ENCODE measurements at regions not wholly inside any gene's neighbourhood (a gene's known extent, or its start where the extent isn't known, plus 50 kb on each side); places are given as distances from the start of the nearest gene placed in this dataset.
"Not testable (repeated sequence)": the region's sequence is repeated elsewhere in the genome, so short reads cannot be mapped to it uniquely, and the experiment has no call there.

DNA sequence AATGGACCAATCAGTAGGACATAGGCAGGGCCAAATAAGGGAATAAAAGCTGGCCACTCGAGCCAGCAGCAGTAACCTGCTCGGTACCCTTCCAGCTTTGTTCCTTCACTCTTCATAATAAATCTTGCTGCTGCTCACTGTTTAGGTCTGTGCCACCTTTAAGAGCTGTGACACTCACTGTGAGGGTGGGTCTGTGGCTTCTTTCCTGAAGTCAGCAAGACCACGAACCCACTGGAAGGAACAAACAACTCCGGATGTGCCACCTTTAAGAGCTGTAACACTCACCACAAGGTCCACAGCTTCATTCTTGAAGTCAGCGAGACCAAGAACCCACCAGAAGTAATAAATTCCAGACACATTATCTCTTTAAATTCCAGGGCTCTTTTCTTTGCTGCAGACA is 1922.3 kb upstream of the PCDH20 start:
- DNase-seq, result no peak

DNA sequence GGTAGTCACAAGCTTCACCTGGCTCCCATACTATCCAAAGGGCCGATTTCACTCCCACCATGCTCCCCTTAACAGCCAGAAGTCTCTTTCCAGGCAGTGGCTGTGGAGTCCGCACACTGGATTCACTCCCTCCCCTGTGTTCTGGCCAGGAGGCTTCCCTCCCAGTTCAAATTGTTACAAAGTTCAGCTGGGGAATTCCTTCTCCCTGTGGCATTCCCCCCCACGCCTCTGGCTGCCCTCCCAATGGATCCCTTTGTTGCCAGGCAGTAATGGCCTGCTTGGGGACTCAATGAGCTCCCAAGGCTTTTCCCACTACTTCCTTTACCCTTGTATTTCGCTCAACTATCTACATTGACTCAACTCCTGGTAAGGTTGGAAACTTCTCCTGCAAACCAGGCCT is 1921.4 kb upstream of the PCDH20 start:
- no peak for DNase-seq

DNA sequence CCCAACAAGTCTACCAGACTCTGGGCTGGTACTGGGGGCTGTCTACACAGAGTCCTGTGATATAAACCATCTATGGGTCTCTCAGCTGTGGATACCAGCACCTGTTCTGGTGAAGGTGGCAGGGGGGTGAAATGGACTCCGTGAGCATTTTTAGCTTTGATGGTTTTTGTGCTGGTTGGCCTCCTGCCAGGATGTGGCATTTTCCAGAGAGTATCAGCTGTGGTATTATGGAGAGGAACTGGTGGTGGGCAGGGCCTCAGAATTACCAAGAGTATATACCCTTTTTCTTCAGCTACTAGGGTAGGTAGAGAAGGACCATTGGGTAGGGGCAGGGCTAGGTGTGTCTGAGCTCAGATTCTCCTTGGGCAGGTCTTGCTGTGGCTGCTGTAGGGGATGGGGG is 1920.9 kb upstream of the PCDH20 start:
- no peak for DNase-seq

DNA sequence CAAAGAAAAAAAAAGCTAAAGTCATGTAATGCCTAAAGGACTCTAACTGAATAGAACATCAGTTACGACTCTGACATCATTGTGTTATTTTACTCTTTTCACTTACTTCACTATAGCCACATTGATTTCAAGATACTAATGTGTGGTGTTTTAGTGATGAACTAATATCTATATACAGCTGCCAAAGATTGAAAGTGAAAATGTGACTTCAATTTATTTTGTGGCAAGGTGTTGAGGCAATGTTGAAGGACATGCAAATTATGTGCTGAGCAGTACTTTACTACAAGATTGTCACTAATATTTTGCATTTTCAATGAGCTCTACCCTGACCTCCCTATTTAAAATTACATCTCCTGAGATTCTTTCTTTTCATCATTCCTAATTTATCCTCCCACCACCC is 1911.9 kb upstream of the PCDH20 start:
- no peak for DNase-seq

DNA sequence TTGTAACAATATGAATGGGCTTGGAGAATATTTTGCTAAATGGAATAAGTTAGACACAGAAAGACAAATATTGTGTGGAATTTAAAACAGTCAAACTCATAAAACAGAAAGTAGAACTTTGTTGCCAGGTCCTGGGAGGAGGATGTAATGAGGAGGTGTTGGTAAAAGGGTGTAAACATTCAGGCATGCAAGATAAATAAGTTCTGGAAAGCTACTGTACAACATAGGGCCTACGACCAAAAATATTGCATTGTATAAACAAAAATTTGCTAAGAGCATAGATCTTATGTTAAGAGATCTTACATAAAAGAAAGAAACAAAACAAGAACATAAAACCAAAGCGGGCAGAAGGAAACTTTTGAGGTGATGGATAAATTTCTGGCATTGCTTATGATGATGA is 1907.8 kb upstream of the PCDH20 start:
- no peak for DNase-seq

DNA sequence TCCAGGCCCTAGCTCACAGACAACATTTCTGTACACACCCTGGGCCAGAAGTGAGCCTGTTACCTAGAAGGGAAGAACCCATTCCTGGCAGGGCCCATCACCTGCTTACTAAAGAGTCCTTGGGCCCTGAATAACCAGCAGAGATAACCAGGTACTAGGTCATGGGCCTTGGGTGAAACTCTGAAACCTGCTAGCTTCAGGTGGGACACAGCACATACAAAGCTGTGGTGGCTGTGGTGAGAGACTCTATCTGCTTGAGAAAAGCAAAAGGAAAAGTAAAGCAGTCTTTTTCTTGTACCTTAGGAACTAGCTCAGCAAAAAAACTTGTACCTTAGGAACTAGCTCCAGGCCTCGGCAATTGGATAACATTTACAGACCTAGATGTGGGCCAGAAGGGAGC is 1895.9 kb upstream of the PCDH20 start:
- DNase-seq, result no peak

DNA sequence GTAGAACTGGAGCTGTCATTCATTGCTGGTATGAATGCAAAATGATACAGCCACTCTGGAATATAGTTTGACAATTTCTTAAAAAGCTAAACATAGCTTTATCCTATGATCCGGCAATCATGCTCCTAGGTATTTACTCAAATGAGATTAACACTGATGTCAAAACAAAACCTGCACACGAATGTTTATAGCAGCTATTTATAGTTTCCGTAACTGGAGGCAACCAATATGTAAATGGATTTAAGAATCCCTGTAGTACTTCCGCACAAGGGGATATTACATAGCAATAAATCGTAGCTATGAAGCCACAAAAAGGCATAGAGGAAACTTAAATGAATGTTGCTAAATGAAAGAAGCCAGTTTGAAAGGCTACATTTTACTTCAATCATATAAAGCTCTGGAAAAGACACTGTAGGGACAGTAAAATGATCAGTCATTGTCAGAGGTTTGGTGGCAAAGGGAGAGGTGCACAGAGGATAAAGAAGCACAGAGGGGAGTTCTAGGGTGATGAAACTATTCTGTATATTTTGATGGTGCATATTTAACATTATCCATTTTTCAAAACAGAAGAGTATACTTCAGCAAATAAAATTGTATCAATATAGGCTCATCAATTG is 1893.0 kb upstream of the PCDH20 start:
- no peak for DNase-seq

DNA sequence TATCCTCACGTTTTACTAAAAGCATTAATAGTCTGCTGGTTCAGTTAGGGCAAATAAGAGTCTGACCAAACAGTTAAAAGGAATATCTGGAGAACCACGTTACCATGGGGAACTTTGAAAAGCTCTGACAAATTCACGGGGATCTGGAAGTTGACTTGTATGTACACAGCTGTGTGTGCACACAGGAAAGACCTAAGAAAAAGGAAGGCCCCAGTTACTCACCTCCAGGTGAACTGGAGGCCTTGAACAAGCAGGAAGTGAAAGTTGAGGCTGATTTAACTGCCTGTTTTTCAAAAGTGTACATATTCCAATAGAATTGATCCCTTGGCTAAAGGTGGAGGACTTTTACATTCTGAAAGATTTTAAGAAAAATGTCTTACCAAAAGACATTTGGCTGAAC is 1891.6 kb upstream of the PCDH20 start:
- no peak for DNase-seq

DNA sequence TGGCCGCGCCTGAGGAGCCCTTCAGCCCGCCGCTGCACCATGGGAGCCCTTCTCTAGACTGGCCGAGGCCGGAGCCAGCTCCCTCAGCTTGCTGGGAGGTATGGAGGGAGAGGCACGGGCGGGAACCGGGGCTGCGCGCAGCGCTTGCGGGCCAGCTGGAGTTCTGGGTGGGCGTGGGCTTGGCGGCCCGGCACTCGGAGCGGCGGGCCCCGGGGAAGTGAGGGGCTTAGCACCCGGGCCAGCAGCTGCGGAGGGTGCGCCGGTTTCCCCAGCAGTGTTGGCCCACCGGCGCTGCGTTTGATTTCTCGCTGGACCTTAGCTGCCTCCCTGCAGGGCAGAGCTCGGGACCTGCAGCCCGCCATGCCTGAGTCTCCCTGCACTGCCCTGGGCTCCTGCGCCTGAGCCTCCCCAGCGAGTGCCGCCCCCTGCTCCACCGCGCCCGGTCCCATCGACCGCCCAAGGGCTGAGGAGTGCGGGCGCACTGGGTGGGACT is 1890.0 kb upstream of the PCDH20 start:
- no peak for DNase-seq

DNA sequence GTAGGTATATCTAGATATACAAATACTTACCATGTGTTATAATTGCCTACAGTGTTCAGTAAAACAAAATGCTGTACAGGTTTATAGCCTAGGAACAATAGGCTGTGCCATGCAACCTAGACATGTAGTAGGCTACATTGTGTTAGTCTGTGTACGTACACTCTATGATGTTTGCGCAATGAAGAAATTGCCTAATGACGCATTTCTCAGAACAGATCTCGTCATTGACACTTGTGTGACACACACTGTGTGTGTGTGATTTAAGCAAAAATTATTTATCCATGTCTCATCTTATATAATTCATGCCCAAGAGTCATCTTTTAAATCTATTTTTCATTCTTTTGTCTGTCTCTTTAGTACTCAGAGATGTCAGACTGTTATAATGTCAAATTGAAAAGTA is 1888.8 kb upstream of the PCDH20 start:
- DNase-seq, result no peak

DNA sequence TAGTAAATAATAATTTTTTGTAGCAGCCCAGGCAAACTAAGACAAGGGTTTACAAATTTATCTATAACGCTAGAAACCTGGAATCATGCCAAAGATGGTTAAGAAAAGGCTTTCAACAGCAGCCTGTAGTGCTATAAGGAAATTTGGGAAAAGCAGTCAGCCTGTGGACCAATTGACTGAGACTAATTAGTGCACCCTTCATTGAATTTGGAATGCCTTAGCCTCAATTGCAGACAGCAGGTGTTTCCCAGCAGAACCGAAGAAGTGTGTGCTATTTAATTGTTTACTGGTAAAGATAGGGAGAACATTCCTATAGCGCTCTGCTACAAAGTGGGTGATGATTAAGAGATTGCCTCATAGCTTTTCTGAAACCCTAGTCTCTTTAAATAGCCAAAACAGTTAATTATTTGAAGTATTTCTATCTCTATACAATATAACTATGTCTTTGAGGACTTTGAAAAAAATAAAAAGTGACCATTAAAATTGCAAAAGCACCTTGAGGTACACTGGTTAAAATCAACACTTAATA is 1884.3 kb upstream of the PCDH20 start:
- no peak for DNase-seq

DNA sequence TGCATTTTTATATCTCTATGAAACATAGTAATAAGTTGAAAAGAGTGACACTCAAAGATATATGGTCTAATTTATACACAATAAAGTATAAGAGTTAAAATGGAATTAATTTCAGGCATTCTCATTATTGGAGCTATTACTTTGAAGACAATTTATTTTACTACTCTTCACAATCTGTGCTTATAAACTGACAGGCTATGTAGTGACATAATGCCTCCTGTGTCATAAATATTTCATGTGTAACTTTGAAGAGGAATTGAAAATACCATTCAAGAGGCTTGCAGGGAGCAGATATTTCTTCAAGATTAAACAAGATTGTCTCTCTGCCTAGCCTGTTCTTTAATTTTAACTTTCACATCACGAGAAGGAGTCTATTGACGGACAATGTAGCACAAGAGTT is 1881.5 kb upstream of the PCDH20 start:
- no peak for DNase-seq

DNA sequence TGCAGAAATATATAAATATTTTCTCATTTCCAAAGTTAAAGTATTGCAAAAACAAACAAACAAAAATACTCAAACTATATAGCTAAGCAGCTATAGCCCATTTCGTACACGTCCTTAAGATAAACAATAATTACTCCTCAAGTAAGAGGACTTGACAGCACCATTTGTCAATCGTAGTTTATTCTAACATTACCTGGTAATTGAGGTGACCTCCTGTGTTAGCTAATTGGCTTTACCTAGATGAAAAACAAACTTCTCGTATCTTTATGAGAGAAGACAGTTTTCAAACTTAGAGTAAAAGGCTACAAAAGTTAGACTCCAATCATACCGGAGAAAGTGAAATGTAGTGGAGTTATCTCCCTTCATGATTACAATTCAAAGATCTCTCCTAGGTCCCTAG is 1876.1 kb upstream of the PCDH20 start:
- DNase-seq, result no peak

DNA sequence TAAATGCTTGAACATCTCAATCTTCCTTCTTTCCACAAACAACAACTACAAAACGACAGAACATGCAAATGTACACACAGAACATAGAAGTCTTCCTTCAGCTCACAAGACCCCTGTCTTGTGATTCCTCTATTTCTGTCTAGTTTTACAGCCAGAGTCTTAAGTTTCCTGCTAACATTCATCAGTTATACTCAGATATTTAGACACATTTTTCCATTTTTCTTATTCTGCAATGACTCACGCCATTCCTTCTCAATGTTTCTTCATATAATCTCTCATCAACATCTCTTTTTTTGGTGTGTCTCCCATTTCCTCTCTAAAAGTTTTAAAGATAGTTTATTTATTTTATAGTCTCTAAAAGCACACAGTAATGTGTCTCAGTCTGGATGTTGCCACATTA is 1872.9 kb upstream of the PCDH20 start:
- DNase-seq, result peak; percentile 45

DNA sequence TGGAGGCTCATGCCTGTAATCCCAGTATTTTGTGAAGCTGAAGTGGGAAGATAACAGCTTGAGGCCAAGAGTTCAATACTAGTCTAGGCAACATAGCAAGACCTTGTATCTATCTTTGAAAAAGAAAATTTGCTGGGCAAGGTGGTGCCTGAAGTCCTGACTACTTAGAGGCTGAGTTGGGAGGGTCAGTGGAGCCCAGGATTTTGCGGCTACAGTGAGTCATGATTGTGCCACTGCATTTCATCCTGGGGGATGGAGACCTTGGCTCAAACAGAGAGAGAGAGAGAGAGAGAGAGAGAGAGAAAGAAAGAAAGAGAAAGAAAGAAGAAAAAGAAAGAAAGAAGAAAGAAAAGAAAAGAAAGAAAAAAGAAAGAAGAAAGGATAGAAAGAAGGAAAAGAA is 1872.3 kb upstream of the PCDH20 start:
- DNase-seq, result peak; percentile 47

DNA sequence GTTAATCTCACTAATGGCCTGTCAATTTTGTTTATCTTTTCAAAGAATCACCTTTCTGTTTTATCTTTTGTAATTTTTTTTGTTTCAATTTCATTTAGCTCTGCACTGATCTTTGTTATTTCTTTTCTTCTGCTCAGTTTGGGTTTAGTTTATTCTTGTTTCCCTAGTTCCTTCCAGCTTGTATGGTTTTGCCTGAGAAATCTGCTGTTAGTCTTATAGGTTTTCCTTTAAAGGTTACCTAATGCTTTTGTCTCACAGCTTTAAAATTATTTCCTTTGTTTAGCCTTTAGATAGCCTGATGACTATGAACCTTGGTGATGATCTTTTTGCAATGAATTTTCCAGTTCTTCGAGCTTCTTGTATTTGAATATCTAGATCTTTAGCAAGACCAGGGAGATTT is 1869.8 kb upstream of the PCDH20 start:
- no peak for DNase-seq

DNA sequence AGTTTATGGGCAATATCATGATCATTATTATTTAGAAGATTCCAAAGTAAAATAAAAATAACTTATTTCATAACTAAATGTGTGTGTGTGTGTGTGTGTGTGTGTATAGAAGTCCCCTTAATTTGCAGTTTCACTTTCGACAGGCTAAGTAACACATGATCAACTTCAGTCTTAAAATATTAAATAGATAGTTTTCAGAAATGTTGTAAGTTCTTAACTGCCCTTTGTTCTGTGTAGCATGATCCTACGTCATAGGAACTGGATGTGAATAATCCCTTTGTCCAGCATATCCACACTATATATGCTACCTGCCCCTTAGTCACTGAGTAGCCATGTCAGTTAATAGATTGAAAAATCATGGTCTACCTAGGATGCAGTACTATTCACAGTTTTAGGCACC is 1863.5 kb upstream of the PCDH20 start:
- DNase-seq, result no peak

DNA sequence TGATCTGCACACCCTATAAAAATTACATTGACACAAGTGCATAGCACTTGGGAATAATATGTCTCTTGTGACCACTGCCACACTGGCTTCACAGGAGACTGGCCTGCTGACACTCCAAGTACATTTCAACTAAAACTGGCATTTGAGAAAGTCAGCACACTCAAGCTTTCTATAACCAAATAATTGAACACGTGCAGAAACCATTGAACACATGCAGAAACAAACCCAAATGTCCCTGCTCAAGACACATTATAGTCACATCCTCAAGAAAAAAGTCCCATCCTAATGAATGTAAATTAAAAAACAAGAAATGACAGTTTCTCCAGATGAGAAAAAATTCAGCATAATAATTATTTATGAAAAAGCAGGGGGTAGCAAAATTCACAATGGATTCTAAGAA is 1859.1 kb upstream of the PCDH20 start:
- no peak for DNase-seq

DNA sequence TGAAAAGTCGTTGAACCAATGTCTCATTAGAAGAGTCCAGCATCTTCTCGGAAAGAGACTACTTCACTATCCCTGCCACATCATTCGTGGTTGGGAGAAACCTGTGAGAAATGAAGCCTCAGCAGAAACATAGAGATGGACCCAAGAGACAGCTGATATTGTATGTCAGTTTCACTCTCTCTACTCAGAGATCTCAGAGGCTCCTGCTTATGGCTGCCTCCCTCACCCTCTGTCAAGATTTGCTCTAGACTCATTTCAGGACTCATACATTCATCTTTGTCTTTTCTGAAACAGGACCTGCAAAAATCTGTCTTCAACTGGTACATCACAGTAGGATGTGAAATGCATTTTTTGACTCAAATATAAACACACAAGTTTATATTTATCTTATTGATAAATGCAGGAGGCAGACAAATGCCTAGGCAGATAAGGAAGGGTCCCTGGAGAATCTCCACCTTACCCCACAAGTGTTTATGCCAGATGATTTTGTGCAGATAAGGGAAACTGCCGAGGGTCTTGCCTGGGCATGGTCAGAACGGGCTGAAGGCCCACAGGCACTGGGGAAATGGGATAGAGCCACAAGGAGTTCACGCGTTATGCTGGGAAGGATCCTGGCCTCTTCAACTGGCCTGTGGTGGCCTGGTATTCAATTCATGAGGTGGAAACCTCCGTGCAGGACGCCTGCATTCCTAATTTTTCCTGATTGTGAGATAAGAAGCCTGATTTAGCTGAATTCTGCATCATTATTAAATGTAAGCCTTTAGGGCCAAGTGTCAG is 1834.0 kb upstream of the PCDH20 start:
- DNase-seq, result no peak

DNA sequence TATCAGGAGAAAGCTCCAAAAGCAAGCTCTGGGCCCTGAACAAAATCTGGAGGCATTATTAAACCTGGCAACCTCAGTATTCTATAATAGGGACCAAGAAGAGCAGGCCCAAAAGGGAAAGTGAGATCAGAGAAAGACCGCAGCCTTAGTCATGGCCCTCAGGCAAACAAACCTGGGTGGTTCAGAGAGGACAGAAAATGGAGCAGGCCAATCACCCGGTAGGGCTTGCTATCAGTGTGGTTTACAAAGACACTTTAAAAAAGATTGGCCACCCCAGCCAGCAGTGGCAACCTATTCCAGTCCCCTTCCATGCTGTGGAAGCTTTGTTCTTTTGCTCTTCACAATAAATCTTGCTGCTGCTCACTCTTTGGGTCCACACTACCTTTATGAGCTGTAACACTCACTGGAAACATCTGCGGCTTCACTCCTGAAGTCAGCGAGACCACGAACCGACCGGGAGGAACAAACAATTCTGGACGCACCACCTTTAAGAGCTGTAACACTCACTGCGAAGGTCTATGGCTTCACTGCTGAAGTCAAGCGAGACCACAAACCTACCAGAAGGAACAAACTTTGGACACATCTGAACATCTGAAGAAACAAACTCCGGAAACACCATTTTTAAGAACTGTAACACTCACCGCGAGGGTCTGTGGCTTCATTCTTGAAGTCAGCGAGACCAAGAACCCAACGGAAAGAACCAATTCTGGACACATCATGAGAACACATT is 1821.2 kb upstream of the PCDH20 start:
- not testable (repeated sequence) for DNase-seq

DNA sequence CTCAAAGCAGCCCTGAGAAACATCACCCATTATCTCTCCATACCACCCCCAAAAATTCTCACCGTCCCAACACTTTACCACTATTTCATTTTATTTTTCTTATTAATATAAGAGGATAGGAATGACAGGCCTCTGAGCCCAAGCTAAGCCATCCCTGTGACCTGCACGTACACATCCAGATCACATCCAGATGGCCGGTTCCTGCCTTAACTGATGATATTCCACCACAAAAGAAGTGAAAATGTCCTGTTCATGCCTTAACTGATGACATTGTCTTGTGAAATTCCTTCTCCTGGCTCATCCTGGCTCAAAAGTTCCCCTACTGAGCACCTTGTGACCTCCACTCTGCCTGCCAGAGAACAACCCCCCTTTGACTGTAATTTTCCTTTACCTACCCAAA is 1802.9 kb upstream of the PCDH20 start:
- DNase-seq, result not testable (repeated sequence)

DNA sequence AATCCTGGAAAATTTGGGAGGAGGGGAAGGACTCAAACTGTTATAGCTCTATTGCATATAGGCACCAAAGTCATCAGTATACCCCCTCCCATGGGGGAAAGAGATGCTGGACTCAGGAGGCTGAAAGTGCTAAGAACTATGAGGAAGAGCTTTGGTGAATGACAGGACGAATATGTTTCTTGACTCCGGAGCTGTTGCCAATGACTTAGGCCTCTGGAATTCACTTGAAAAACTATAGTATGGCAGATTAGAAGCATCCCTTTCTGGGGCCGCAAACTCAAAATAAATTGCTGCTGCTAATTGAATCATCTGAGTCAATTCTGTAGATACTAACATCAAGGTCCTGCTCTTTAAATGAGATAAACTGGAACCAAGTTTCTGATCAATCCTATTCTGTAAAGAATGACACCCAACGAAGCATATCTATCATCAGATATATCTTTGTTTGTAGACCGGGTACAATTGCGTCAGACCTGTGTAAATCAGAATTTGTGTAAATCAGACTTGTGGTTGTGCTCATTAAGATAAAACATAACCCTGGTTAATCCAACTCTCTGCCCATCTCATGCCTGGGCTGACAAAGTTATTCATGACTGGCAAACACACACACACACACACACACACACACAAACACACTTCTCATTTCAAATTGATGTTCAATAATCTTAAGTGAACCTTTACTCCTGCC is 1793.8 kb upstream of the PCDH20 start:
- peak; percentile 52 for DNase-seq

DNA sequence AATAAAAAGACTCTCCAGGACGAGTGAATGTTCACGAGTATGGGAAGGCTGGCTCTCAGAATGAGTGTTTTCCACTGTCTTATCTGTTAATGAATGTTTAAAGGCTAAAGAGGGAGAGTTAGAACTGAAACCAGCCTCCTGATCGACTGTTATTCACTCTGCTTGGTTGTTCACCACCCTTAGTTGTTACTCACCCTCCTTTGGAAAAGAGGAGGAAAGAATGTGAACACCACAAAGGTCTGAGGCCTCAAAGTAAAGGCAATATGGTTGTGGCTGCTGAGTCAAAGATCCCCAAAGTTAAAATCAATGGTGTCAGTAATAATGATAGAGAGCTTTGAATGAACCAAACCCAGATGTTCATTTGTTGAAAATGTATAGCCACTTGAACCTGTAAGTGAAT is 1793.2 kb upstream of the PCDH20 start:
- DNase-seq, result peak; percentile 12
